Left lung (tissue), 4 donors: ENCODE measurements at regions not wholly inside any gene's neighbourhood (a gene's known extent, or its start where the extent isn't known, plus 50 kb on each side); places are given as distances from the start of the nearest gene placed in this dataset.

Experiments
- ATAC-seq: fragments of 200-7000 bp; cut with Tn5 transposase; one replicate; pipeline ENCODE4 v1.9.1; 2020; ENCODE audit warnings: moderate library complexity
- DNase-seq, 4 donors: peaks; one replicate each; pipeline ENCODE4 v3.0.0-alpha.2; 2013 to 2020
- H3K27ac ChIP-seq, 2 donors: fragments of 200-600 bp; sonication (generic) in 1 of 2; one replicate each; pipeline versions ENCODE4 v1.5.0 to v1.8.0; 2020 to 2021
- H3K27me3 ChIP-seq, 2 donors: fragments of 200-600 bp; sonication (generic) in 1 of 2; one replicate each; pipeline versions ENCODE4 v1.5.0 to v1.8.0; 2020 to 2021
- H3K36me3 ChIP-seq, 2 donors: fragments of 200-600 bp; sonication (generic) in 1 of 2; one replicate each; pipeline versions ENCODE4 v1.5.0 to v1.8.0; 2020 to 2021
- H3K4me1 ChIP-seq, 2 donors: fragments of 200-600 bp; one replicate each; pipeline ENCODE4 v1.8.0; 2021
- H3K4me3 ChIP-seq, 2 donors: fragments of 200-600 bp; sonication (generic) in 1 of 2; one replicate each; pipeline versions ENCODE4 v1.5.0 to v1.8.0; 2020 to 2021; ENCODE audit warnings: mild to moderate bottlenecking in 1 of 2
- H3K9me3 ChIP-seq, 2 donors: fragments of 200-600 bp; sonication (generic) in 1 of 2; one replicate each; pipeline versions ENCODE4 v1.5.0 to v1.8.0; 2020 to 2021
- CTCF ChIP-seq, 2 donors: fragments of 200-600 bp; sonication (generic) in 1 of 2; IDR thresholded peaks; one replicate each; pipeline versions ENCODE4 v1.5.0 to v1.8.0; 2021; ENCODE audit warnings: antibody characterized with exemption in 2 of 2
- intact Hi-C, 2 donors: fragments of 100-400 bp; cut with DNase I; formaldehyde crosslinking; loops; one replicate each; pipeline versions ENCODE4 v1.11.2 to v1.14.2; 2022
- donor health status: DM: no; HTN: yes; CAD: no.
- donor health status: DM: no; HTN: no; CAD: no.

GRCh38 chr1:229943148-229943714 lies 123.8 kb upstream of the GALNT2 start:
- no peak for ATAC-seq
- no peak for TF ChIP-seq CTCF (IDR thresholded peaks at IDR 0.05)
- Histone ChIP-seq H3K4me1 (no peaks in the 10 kb centered on the region), H3K4me3 (no peak overlapping the region), H3K27me3 (peaks cover 0 to 4% of the 10 kb centered on the region in 2 donors), H3K9me3 (no peaks in the 10 kb centered on the region), H3K27ac (no peak overlapping the region), H3K36me3 (no peaks in the 10 kb centered on the region)
- no peak for DNase-seq
- intact Hi-C loops, result no loop called here

- intact Hi-C loops, result no loop called here
- H3K36me3 ChIP-seq, result no peaks in the 10 kb centered on the region
- H3K9me3 ChIP-seq, result no peaks in the 10 kb centered on the region
- H3K4me1 ChIP-seq, result no peaks in the 10 kb centered on the region
- no peak overlapping the region for H3K4me3 ChIP-seq
- peaks cover 0 to 11% of the 10 kb centered on the region in 2 donors for H3K27me3 ChIP-seq
- no peak for ATAC-seq
- H3K27ac ChIP-seq, result no peak overlapping the region
- TF ChIP-seq CTCF (IDR thresholded peaks at IDR 0.05), result no peak
- DNase-seq, result no peak
These were observed 122.9 kb upstream of the GALNT2 start for GRCh38 chr1:229943988-229944743.

- DNase-seq (no peak), ATAC-seq (no peak)
- TF ChIP-seq CTCF (IDR thresholded peaks at IDR 0.05), result no peak
- no peaks in the 10 kb centered on the region for H3K9me3 ChIP-seq
- H3K27ac ChIP-seq, result no peak overlapping the region
- peaks cover 0 to 11% of the 10 kb centered on the region in 2 donors for H3K27me3 ChIP-seq
- no peaks in the 10 kb centered on the region for H3K36me3 ChIP-seq
- no peaks in the 10 kb centered on the region for H3K4me1 ChIP-seq
- intact Hi-C loops, result no loop called here
- H3K4me3 ChIP-seq, result no peak overlapping the region
These were observed 121.2 kb upstream of the GALNT2 start for GRCh38 chr1:229945795-229946194.

GRCh38 chr1:229947968-229948367 lies 119.1 kb upstream of the GALNT2 start:
- ATAC-seq (peak; percentile 53), DNase-seq (no peak)
- Histone ChIP-seq H3K4me3 (no peak overlapping the region), H3K9me3 (no peaks in the 10 kb centered on the region), H3K27ac (no peak overlapping the region), H3K36me3 (no peaks in the 10 kb centered on the region), H3K4me1 (no peaks in the 10 kb centered on the region), H3K27me3 (peaks cover 0 to 11% of the 10 kb centered on the region in 2 donors)
- no peak for TF ChIP-seq CTCF (IDR thresholded peaks at IDR 0.05)
- intact Hi-C loops, result no loop called here

GRCh38 chr1:229948438-229948837 lies 118.6 kb upstream of the GALNT2 start:
- Histone ChIP-seq H3K36me3 (no peaks in the 10 kb centered on the region), H3K4me3 (no peak overlapping the region), H3K4me1 (no peaks in the 10 kb centered on the region), H3K27me3 (peaks cover 0 to 11% of the 10 kb centered on the region in 2 donors), H3K27ac (no peak overlapping the region), H3K9me3 (no peaks in the 10 kb centered on the region)
- TF ChIP-seq CTCF (IDR thresholded peaks at IDR 0.05), result no peak
- intact Hi-C loops, result no loop called here
- DNase-seq (no peak), ATAC-seq (no peak)
